HCT116 (cell line): ENCODE measurements at regions not wholly inside any gene's neighbourhood (a gene's known extent, or its start where the extent isn't known, plus 50 kb on each side); places are given as distances from the start of the nearest gene placed in this dataset.

Experiments
- ATAC-seq: fragments of 200-7000 bp; cut with Tn5 transposase; 2 replicates; pipeline ENCODE4 v1.9.1; 2020; ENCODE audit warnings: mild to moderate bottlenecking, moderate library complexity
- BruUV-seq: library from RNA; stranded (reverse); fragments of 400-500 nt; replicated peaks from 2 replicates; lab custom pipeline; 2021; lab: Mats Ljungman, UMichigan
- CTCF ChIA-PET: fragments of 300-600 bp; sonication (Branson Sonifier 250); formaldehyde crosslinking; loops from one replicate; lab custom pipeline; 2021; ENCODE audit warnings: antibody characterized with exemption; lab: Charles Lee
- POLR2A ChIA-PET: fragments of 300-600, 350-600 bp; sonication (Branson Sonifier 250); formaldehyde crosslinking; loops from one replicate; lab custom pipeline; 2021; ENCODE audit warnings: antibody characterized with exemption; lab: Charles Lee
- RAD21 ChIA-PET, 2 experiments: fragments of 300-600 bp; sonication (Branson Sonifier 250); formaldehyde crosslinking; loops; one replicate each; lab custom pipeline; 2023; ENCODE audit warnings: low total read pairs in 2 of 2; ENCODE audit not compliant: uncharacterized antibody in 2 of 2, unreplicated experiment in 2 of 2, low non-redundant PET in 1 of 2; lab: Charles Lee
- DNase-seq: peaks from one replicate; pipeline ENCODE4 v3.0.0-alpha.2; 2010; ENCODE audit warnings: low read depth, low spot score
- H2AFZ ChIP-seq: fragments of 200-600 bp; shearing (Covaris generic), sonication (generic); 2 replicates; pipeline ENCODE4 v1.6.1; 2017; ENCODE audit warnings: low read depth, mixed run types, mixed read lengths, antibody characterized with exemption, low read length; ENCODE audit not compliant: poor library complexity, severe bottlenecking
- H3K27ac ChIP-seq: 2 replicates; pipeline ENCODE4 v1.5.1; 2012; ENCODE audit warnings: low read depth, low read length
- H3K27me3 ChIP-seq: fragments of 200-600 bp; sonication (generic); 2 replicates; pipeline ENCODE4 v1.6.1; 2016; ENCODE audit warnings: mixed run types, low read length, mixed read lengths; ENCODE audit not compliant: insufficient read depth
- H3K36me3 ChIP-seq, 2 experiments: fragments of 200-500 bp in 1 of 2; fragments of 200-600 bp in 1 of 2; sonication (Bioruptor generic) in 1 of 2; sonication (generic) in 1 of 2; 2 replicates each; pipeline versions ENCODE4 v1.5.1 to v1.6.1; 2014 to 2016; ENCODE audit warnings: low read length in 2 of 2, inconsistent platforms in 1 of 2, mixed read lengths in 1 of 2, mixed run types in 1 of 2; ENCODE audit not compliant: insufficient read depth in 2 of 2, control insufficient read depth in 1 of 2
- H3K4me1 ChIP-seq, 2 experiments: fragments of 200-600 bp in 1 of 2; sonication (generic) in 1 of 2; 2 replicates each; pipeline versions ENCODE4 v1.5.1 to v1.6.1; 2012 to 2017; ENCODE audit warnings: low read length in 2 of 2, inconsistent platforms in 1 of 2, mild to moderate bottlenecking in 1 of 2, mixed read lengths in 1 of 2, mixed run types in 1 of 2, moderate library complexity in 1 of 2; ENCODE audit not compliant: insufficient read depth in 2 of 2, control insufficient read depth in 1 of 2
- H3K4me2 ChIP-seq: fragments of 200-600 bp; sonication (generic); 2 replicates; pipeline ENCODE4 v1.6.1; 2017; ENCODE audit warnings: mixed run types, low read length, mixed read lengths
- H3K4me3 ChIP-seq, 2 experiments: fragments of 200-600 bp in 1 of 2; sonication (generic) in 1 of 2; replicated peaks in 1 of 2; 2 replicates each; pipeline ENCODE4 v1.5.1; 2011 to 2016; ENCODE audit warnings: low read length in 2 of 2, control low read depth in 1 of 2, low read depth in 1 of 2, mild to moderate bottlenecking in 1 of 2, mixed read lengths in 1 of 2, mixed run types in 1 of 2
- H3K79me2 ChIP-seq: fragments of 200-600 bp; sonication (generic); 2 replicates; pipeline ENCODE4 v1.6.1; 2017; ENCODE audit warnings: mild to moderate bottlenecking, mixed run types, low read length, moderate library complexity, mixed read lengths; ENCODE audit not compliant: insufficient read depth
- H3K9ac ChIP-seq: fragments of 200-600 bp; sonication (generic); 2 replicates; pipeline ENCODE4 v1.6.1; 2016; ENCODE audit warnings: low read length, mixed read lengths
- H3K9me2 ChIP-seq: fragments of 200-600 bp; sonication (generic), shearing (Covaris generic); 2 replicates; pipeline ENCODE4 v1.6.1; 2017; ENCODE audit warnings: mixed run types, mild to moderate bottlenecking, moderate library complexity; ENCODE audit not compliant: insufficient read depth
- H3K9me3 ChIP-seq, 2 experiments: fragments of 200-500 bp in 1 of 2; fragments of 200-600 bp in 1 of 2; sonication (Bioruptor generic) in 1 of 2; sonication (generic) in 1 of 2; 2 replicates each; pipeline ENCODE4 v1.6.1; 2014 to 2017; ENCODE audit warnings: low read length in 2 of 2, mixed read lengths in 2 of 2, inconsistent platforms in 1 of 2, low read depth in 1 of 2, mild to moderate bottlenecking in 1 of 2, mixed run types in 1 of 2, moderate library complexity in 1 of 2; ENCODE audit not compliant: control insufficient read depth in 1 of 2, insufficient read depth in 1 of 2
- H4K20me1 ChIP-seq: fragments of 200-600 bp; sonication (generic), shearing (Covaris generic); 2 replicates; pipeline ENCODE4 v1.6.1; 2017; ENCODE audit warnings: mixed run types, mild to moderate bottlenecking, moderate library complexity; ENCODE audit not compliant: insufficient read depth
- ATF3 ChIP-seq: IDR thresholded peaks from 2 replicates; pipeline ENCODE4 v1.6.1; 2012
- CBX3 ChIP-seq: IDR thresholded peaks from 2 replicates; pipeline ENCODE4 v1.6.1; 2012; ENCODE audit warnings: low read depth
- CEBPB ChIP-seq: IDR thresholded peaks from 2 replicates; pipeline ENCODE4 v1.6.1; 2012; ENCODE audit warnings: low read depth
- CTCF ChIP-seq, 3 experiments: fragments of 200-600 bp in 1 of 3; sonication (generic) in 1 of 3; IDR thresholded peaks in 2 of 3; conservative IDR thresholded peaks in 1 of 3; 2 replicates each; pipeline ENCODE4 v1.5.1; 2012 to 2017; ENCODE audit warnings: low read depth in 2 of 3, low read length in 2 of 3, antibody characterized with exemption in 1 of 3, borderline replicate concordance in 1 of 3, control low read depth in 1 of 3, mild to moderate bottlenecking in 1 of 3, mixed read lengths in 1 of 3, mixed run types in 1 of 3, moderate library complexity in 1 of 3; ENCODE audit not compliant: insufficient read depth in 1 of 3
- EZH2 ChIP-seq: fragments of 200-600 bp; sonication (generic); IDR thresholded peaks from 2 replicates; pipeline ENCODE4 v1.6.1; 2017; ENCODE audit warnings: antibody characterized with exemption, mixed run types
- EZH2phosphoT487 ChIP-seq: fragments of 200-600 bp; IDR thresholded peaks from 2 replicates; pipeline ENCODE4 v1.6.1; 2018; ENCODE audit warnings: antibody characterized with exemption, borderline replicate concordance
- FOSL1 ChIP-seq: IDR thresholded peaks from 2 replicates; pipeline ENCODE4 v1.6.1; 2012; ENCODE audit warnings: low read depth
- MAX ChIP-seq: IDR thresholded peaks from 2 replicates; pipeline ENCODE4 v1.6.1; 2012
- POLR2AphosphoS5 ChIP-seq: IDR thresholded peaks from 2 replicates; pipeline ENCODE4 v1.6.1; 2011; ENCODE audit warnings: mild to moderate bottlenecking, low read depth, low read length, moderate library complexity
- SIN3A ChIP-seq: IDR thresholded peaks from 2 replicates; pipeline ENCODE4 v1.6.1; 2012; ENCODE audit warnings: low read depth
- TCF7L2 ChIP-seq: IDR thresholded peaks from 2 replicates; pipeline ENCODE4 v1.7.0; 2011; ENCODE audit warnings: borderline replicate concordance, inconsistent platforms; ENCODE audit not compliant: insufficient read depth, insufficient read length; ENCODE audit errors: extremely low read depth
- ZFX ChIP-seq: fragments of 450-650 bp; IDR thresholded peaks from 2 replicates; pipeline ENCODE4 v1.6.1; 2017
- ZNF274 ChIP-seq: fragments of 200-500 bp; sonication (Bioruptor generic); IDR thresholded peaks from 2 replicates; pipeline ENCODE4 v1.6.1; 2014; ENCODE audit warnings: mild to moderate bottlenecking, low read depth, low read length, inconsistent platforms
- intact Hi-C: fragments of 100-400 bp; cut with micrococcal nuclease; formaldehyde crosslinking; loops from 2 replicates; pipeline ENCODE4 v1.10.0; 2022

GRCh38 chr3:177599326-177599725, 402.0 kb upstream of the TBL1XR1 start:
- no peaks in the 10 kb centered on the region for H3K27me3 ChIP-seq
- H4K20me1 ChIP-seq = no peaks in the 10 kb centered on the region
- ChIA-PET POLR2A (no interaction called here), RAD21 (no interaction called here), CTCF (no interaction called here)
- H3K9ac ChIP-seq = no peak overlapping the region
- ATAC-seq (no peak), DNase-seq (no peak)
- intact Hi-C loops = no loop called here
- H3K4me1 ChIP-seq = peaks cover 23 to 33% of the 10 kb centered on the region in 2 experiments
- no peaks in the 10 kb centered on the region for H3K79me2 ChIP-seq
- no TSS peak for BruUV-seq
- H3K4me2 ChIP-seq = no peak overlapping the region
- no peaks in the 10 kb centered on the region for H3K36me3 ChIP-seq
- H2AFZ ChIP-seq = no peak overlapping the region
- H3K27ac ChIP-seq = no peak overlapping the region
- TF ChIP-seq CTCF (IDR thresholded peaks at IDR 0.05 in 2 of 3, conservative IDR thresholded peaks at IDR 0.05 in 1 of 3; ENCODE audit: borderline replicate concordance in 1 of 3, insufficient read depth in 1 of 3, low read depth in 2 of 3, low read length in 2 of 3) = no peak
- TF ChIP-seq ZNF274 = no peak
- no peak for TF ChIP-seq CEBPB
- no peaks in the 10 kb centered on the region for H3K9me3 ChIP-seq
- no peak overlapping the region for H3K4me3 ChIP-seq
- no peaks in the 10 kb centered on the region for H3K9me2 ChIP-seq

GRCh38 chr3:177599837-177600236, 402.6 kb upstream of the TBL1XR1 start:
- RAD21 ChIA-PET = no interaction called here
- POLR2A ChIA-PET = no interaction called here
- ATAC-seq (no peak), DNase-seq (no peak)
- Histone ChIP-seq H3K4me3 (no peak overlapping the region), H3K9me3 (no peaks in the 10 kb centered on the region), H3K36me3 (no peaks in the 10 kb centered on the region), H3K4me1 (peaks cover 23 to 33% of the 10 kb centered on the region in 2 experiments), H3K27ac (no peak overlapping the region), H3K79me2 (no peaks in the 10 kb centered on the region), H3K27me3 (no peaks in the 10 kb centered on the region), H3K9ac (no peak overlapping the region), H3K4me2 (no peak overlapping the region), H3K9me2 (no peaks in the 10 kb centered on the region), H2AFZ (no peak overlapping the region), H4K20me1 (no peaks in the 10 kb centered on the region)
- CTCF ChIA-PET = no interaction called here
- intact Hi-C loops = no loop called here
- BruUV-seq = no TSS peak
- TF ChIP-seq CBX3 (no peak), POLR2AphosphoS5 (no peak), ZFX (no peak), ATF3 (no peak), MAX (no peak), CEBPB (no peak), FOSL1 (no peak), SIN3A (no peak), EZH2phosphoT487 (no peak), TCF7L2 (no peak), EZH2 (no peak), ZNF274 (no peak)
